GM21723 (cell line): ENCODE measurements at regions not wholly inside any gene's neighbourhood (a gene's known extent, or its start where the extent isn't known, plus 50 kb on each side); places are given as distances from the start of the nearest gene placed in this dataset.

Experiments
- ATAC-seq: cut with Tn5 transposase; IDR thresholded peaks from one replicate; pipeline ENCODE4 v1.9.1; 2021; ENCODE audit warnings: mild to moderate bottlenecking, moderate library complexity; ENCODE audit not compliant: unreplicated experiment

- ATAC-seq, result no peak
Observed at GRCh38 chr3:44185396-44185915, 56.2 kb upstream of the TOPAZ1 start.

- ATAC-seq, result no peak
Observed at GRCh38 chr3:44186111-44186672, 55.5 kb upstream of the TOPAZ1 start.

- ATAC-seq, result no peak
Observed at GRCh38 chr3:44186712-44187111, 55.0 kb upstream of the TOPAZ1 start.
